Heart left ventricle (tissue), 13 donors: ENCODE measurements at regions not wholly inside any gene's neighbourhood (a gene's known extent, or its start where the extent isn't known, plus 50 kb on each side); places are given as distances from the start of the nearest gene placed in this dataset.

Source experiments
- CTCF ChIP-seq, 12 donors: fragments of 200-600 bp; sonication (generic) in 4 of 12; IDR thresholded peaks; one replicate each; pipeline versions ENCODE4 v1.5.0 to v1.8.0; 2018 to 2022; ENCODE audit warnings: antibody characterized with exemption in 12 of 12, mild to moderate bottlenecking in 5 of 12
- POLR2A ChIP-seq, 2 donors: fragments of 450-650 bp; IDR thresholded peaks; one replicate each; pipeline ENCODE4 v1.6.1; 2017; ENCODE audit warnings: antibody characterized with exemption in 2 of 2, mild to moderate bottlenecking in 2 of 2, moderate library complexity in 2 of 2
- donor health status: ischemic (EF 13 %, LVEDD 7.1; RV severe dilation, severe dysfunction).
- donor health status: DM: no; HTN: yes; CAD: no.
- donor health status: DM: no; HTN: no; CAD: no.
- donor health status: ischemic (EF 25% LVEDD 6.9; RV normal size, moderate dysfunction).
- donor health status: ischemic (EF 25% LVEDD 5.7; RV mildly dilated, moderate dysfunction).
- donor health status: ischemic (EF 35%, LVEDD 5.7; RV mildly dilated, moderate dysfunction).
- donor health status: nonischemic (EF 11% LVEDD 7.7; RV severe dilation, severe dysfunction).
- donor health status: DM: yes; HTN: yes; CAD: no.
- donor health status: PGD.
- donor health status: ischemic (EF 29% LVEDD 5.4; RV normal size, mild dysfunction).
- donor health status: nonischemic (EF 23%, LVEDD 6.1; RV moderate dilation, normal function).

DNA sequence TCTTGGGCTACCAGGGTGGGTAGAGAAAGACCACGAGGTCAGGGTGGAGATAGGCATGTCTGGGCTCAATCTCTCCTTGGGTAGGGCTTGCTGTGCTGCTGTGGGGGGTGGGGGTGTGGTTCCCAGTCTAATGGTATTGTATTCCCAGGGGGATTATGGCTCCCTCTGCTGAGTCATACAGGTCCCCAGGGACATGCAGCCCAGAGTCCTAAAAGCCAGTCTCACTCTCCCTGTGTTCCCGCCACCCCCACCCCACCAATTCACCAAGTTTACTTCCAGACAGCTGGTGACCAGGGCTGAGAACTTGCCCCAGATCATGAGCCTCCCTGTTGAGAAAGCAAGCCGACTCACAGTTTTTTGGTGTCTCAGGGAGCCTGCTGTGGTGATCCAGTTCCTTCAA, 367.6 kb downstream of the C12orf75 start:
- TF ChIP-seq CTCF (IDR thresholded peaks at IDR 0.05) (no peak), POLR2A (IDR thresholded peaks at IDR 0.05) (no peak)
